Adrenal gland (tissue), 5 donors: ENCODE measurements at regions not wholly inside any gene's neighbourhood (a gene's known extent, or its start where the extent isn't known, plus 50 kb on each side); places are given as distances from the start of the nearest gene placed in this dataset.

Experiments
- CTCF ChIP-seq, 6 experiments: fragments of 450-650 bp in 4 of 6; fragments of 200-600 bp in 2 of 6; sonication (generic) in 1 of 6; IDR thresholded peaks; 1 replicate in 5 of 6; 2 replicates in 1 of 6; pipeline versions ENCODE4 v1.5.1 to v1.8.0; 2016 to 2021; ENCODE audit warnings: antibody characterized with exemption in 6 of 6, mild to moderate bottlenecking in 2 of 6, moderate library complexity in 1 of 6
- POLR2A ChIP-seq, 2 donors: fragments of 450-650 bp; IDR thresholded peaks; one replicate each; pipeline ENCODE4 v1.6.1; 2017; ENCODE audit warnings: antibody characterized with exemption in 2 of 2, mild to moderate bottlenecking in 2 of 2, moderate library complexity in 1 of 2
- donor health status: DM: no; HTN: no; CAD: no.

DNA sequence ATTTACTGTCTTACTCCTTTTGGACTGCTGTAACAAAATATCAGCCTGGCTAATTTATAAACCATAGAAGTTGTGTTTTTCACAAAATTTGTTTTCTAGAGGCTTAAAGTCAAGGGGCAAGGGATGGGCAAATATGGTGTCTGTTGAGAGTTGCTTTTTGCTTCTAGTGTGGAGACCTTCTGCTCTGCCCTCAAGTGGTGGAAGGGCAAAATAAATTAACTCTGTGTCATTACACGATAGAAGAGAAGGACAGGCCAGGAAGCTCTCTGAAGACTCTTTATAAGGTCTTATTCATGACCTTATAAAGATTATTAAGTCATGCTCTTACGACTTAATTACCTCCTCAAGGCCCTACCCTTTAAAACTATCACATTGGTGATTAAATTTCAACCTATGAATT lies 181.2 kb upstream of the LRATD1 start:
- TF ChIP-seq CTCF (IDR thresholded peaks at IDR 0.05) (no peak), POLR2A (IDR thresholded peaks at IDR 0.05) (no peak)
